GM13977 (cell line): ENCODE measurements at regions not wholly inside any gene's neighbourhood (a gene's known extent, or its start where the extent isn't known, plus 50 kb on each side); places are given as distances from the start of the nearest gene placed in this dataset.

ENCODE experiments used
- DNase-seq: peaks from one replicate; pipeline ENCODE4 v3.0.0; 2012; ENCODE audit warnings: low spot score
- in situ Hi-C: fragments of 300-500 bp; cut with MboI; formaldehyde crosslinking; loops from one replicate; pipeline ENCODE4 v1.12.0; 2022; ENCODE audit warnings: low sequenced_read_pairs, low pct_unique_long_range_greater_than_20kb, mixed read lengths, inconsistent platforms; ENCODE audit not compliant: unreplicated experiment
- TF ChIP-seq, protein P1 (sequence below): IDR thresholded peaks from 2 replicates; pipeline ENCODE4 v1.5.1; 2012; ENCODE audit warnings: mild to moderate bottlenecking, control low read depth; ENCODE audit not compliant: insufficient read depth; ENCODE audit errors: extremely low read depth, missing control alignments

DNA sequence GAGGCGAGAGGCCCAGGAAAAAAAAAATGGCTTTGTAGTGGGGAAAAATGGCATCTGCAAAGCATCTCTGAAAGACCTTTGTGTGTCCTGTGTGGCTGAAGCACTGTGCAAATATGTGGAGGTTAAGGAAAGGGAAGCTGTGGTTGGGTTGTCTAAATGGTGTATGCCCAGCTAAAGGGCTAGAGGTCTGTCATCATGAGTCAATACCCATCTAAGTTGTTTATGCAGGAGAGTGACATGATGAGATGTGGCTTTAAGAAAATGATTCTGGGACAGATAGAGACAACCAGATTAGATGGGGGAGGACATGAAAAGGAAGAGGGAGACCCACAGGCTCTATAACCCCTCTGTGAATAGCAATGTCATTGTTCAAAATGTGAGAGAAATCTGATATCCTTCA is 280.7 kb downstream of the MFSD1 start:
- in situ Hi-C loops: no loop called here
- no peak for DNase-seq
- TF ChIP-seq, protein P1, sequence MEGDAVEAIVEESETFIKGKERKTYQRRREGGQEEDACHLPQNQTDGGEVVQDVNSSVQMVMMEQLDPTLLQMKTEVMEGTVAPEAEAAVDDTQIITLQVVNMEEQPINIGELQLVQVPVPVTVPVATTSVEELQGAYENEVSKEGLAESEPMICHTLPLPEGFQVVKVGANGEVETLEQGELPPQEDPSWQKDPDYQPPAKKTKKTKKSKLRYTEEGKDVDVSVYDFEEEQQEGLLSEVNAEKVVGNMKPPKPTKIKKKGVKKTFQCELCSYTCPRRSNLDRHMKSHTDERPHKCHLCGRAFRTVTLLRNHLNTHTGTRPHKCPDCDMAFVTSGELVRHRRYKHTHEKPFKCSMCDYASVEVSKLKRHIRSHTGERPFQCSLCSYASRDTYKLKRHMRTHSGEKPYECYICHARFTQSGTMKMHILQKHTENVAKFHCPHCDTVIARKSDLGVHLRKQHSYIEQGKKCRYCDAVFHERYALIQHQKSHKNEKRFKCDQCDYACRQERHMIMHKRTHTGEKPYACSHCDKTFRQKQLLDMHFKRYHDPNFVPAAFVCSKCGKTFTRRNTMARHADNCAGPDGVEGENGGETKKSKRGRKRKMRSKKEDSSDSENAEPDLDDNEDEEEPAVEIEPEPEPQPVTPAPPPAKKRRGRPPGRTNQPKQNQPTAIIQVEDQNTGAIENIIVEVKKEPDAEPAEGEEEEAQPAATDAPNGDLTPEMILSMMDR: no peak

DNA sequence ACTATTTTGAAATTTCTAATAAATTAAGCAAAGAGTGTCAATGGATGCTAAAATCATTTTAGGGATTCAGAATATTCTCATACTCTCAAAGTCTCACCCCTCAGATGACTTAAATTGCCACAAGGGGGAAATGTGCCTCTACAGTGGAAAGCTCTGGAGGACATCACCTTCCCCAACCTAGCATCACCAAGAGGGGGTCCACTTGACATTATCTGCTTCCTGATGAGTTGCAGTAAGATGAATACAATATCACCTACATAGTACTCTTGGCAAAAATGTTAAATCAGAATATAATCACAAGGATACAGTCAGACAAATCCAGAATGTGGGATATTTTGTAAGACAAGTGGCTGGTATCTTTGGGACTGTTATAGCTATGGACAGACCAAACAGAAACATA is 290.1 kb downstream of the MFSD1 start:
- in situ Hi-C loops: no loop called here
- no peak for DNase-seq
- TF ChIP-seq, protein P1: no peak

DNA sequence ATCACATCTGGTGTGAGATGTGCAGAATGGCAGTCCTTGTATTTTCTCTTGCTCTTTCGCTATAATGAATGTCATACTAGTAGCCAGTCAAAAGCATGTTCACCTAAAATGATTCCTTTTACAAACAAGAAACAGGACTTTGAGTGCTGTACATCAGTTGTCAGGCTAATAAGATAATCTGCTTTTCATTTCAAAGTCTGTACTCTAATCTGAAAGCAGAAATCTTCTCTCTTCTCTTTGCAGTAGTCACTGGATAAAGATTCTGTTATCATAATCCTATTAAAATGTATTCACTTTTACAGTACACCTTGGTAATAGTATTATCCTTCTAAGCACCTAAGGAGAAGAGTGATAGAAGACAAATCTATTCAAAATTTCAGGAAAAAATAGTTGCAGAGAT is 300.1 kb downstream of the MFSD1 start:
- in situ Hi-C loops: no loop called here
- TF ChIP-seq, protein P1: no peak

DNA sequence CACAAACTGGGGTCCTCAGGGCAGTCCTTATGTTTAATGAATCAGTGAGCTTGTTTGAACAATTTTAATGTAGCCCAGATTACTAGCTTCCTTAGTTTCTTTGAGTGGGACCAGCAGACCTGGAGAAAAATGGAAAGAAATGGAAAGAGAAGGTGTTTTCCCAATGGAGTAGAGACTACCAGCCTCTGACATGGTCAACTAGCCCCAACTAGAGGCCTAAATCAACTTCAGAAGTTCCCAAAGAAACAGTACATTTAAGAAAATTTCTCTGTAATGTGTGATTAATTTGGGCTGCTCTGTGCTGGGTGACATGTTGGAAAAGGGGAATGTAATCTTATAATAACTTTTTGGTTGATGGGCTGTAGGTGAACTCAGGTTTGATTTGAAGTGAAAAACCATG is 310.9 kb downstream of the MFSD1 start:
- in situ Hi-C loops: no loop called here
- TF ChIP-seq, protein P1: no peak

More for the DNA sequence above, 300.1 kb downstream of the MFSD1 start:
- peak; percentile 7 for DNase-seq

DNA sequence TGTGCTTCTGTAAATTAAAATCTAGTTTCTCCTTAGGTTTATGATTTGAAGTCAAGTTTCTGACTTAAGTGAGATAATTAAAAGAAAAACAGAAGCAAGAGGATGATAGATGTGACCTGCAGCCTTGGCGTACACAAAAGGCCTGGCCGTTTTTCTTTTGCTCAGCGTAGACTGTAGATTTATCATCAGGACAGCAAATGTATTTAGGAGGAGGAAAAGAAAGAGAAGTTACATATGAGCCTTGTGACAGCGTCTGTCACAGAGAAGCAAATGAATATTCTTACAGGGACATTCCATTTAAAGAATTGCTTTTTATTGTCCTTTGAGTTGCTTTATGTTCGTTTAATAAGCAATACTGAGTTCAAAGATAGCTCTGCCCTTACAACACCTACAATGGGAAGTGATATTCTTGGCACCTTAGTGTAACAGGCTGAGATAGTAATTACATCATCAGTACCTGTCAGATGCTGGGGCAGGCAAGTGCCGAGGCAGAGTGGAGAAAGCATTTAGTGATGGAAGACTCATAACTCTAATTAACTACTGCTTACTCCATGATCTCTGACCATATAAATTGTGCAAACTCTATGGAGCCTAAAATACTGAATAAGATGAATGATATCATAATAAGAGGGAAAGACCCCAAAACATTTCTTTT is 311.5 kb downstream of the MFSD1 start:
- TF ChIP-seq, protein P1: no peak
- no peak for DNase-seq
- in situ Hi-C loops: no loop called here

More for the DNA sequence above, 310.9 kb downstream of the MFSD1 start:
- no peak for DNase-seq

DNA sequence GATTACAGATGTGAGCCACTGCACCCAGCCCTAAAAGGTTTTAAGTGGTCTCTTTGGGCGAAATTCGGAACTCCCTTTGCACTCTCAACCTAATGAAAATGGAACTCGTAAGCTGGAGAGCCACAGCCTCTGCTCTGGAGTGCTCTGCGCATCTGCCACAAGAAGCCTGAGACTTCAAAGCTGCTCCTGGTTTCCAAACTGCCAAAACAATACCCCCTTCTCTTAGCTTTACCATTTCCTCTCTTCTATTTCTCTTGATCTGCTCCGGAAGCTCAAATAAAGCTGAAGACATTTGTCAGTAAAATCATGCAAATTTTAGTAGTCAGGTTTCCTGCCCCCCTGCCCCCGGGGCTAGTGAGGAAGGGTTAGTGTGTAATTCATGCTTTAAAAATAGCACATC is 312.7 kb downstream of the MFSD1 start:
- TF ChIP-seq, protein P1: no peak

DNA sequence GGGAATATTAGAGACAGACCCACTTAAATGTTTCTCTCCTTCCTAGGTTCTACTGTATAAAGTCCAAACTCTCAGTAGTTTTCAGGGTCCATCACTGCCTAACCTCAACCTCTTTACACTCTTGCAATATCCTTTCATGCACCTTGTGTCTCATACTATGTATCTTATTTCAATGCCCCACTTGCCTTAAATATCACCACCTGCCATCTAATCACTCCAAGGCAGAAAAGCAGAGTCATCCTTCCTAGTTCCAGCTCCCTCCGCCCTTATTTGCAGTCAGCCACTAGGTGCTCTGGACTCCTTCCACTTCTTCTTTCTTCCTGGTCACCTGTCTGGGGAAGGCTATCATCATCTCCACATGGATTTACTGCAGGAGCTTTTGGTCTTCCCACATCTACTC is 322.0 kb downstream of the MFSD1 start:
- TF ChIP-seq, protein P1: no peak
- in situ Hi-C loops: loop anchor here (10.0 kb wide), 1 partner anchor 131 kb away; no protein-coding TSS in a partner anchor
- no peak for DNase-seq

More for the DNA sequence above, 312.7 kb downstream of the MFSD1 start:
- DNase-seq: no peak
- in situ Hi-C loops: no loop called here
